MM.1S (cell line): ENCODE measurements at regions not wholly inside any gene's neighbourhood (a gene's known extent, or its start where the extent isn't known, plus 50 kb on each side); places are given as distances from the start of the nearest gene placed in this dataset.

Source experiments
- DNase-seq: peaks from one replicate; pipeline ENCODE4 v3.0.0-alpha.2; 2015
- H2AFZ ChIP-seq: fragments of 300-600 bp; sonication (generic); 2 replicates; pipeline ENCODE4 v1.6.0; 2016; ENCODE audit warnings: antibody characterized with exemption, low read length
- H3F3A ChIP-seq: fragments of 300-600 bp; sonication (generic); 2 replicates; pipeline ENCODE4 v1.6.1; 2016; ENCODE audit warnings: mild to moderate bottlenecking, antibody characterized with exemption, low read length, moderate library complexity, mixed read lengths; ENCODE audit not compliant: insufficient read depth
- H3K27ac ChIP-seq: fragments of 300-600 bp; sonication (generic); 2 replicates; pipeline ENCODE4 v1.5.1; 2016; ENCODE audit warnings: mild to moderate bottlenecking, low read length
- H3K27me3 ChIP-seq: fragments of 300-600 bp; sonication (generic); replicated peaks from 2 replicates; pipeline ENCODE4 v1.6.0; 2016; ENCODE audit warnings: low read length; ENCODE audit not compliant: insufficient read depth
- H3K36me3 ChIP-seq: fragments of 300-600 bp; sonication (generic); replicated peaks from 2 replicates; pipeline ENCODE4 v1.6.1; 2016; ENCODE audit warnings: mild to moderate bottlenecking, low read length, mixed read lengths; ENCODE audit not compliant: insufficient read depth
- H3K4me1 ChIP-seq: fragments of 300-600 bp; sonication (generic); 2 replicates; pipeline ENCODE4 v1.6.1; 2016; ENCODE audit warnings: low read length, mixed read lengths
- H3K4me2 ChIP-seq: fragments of 300-600 bp; sonication (generic); 2 replicates; pipeline ENCODE4 v1.6.0; 2016; ENCODE audit warnings: low read depth, low read length
- H3K4me3 ChIP-seq: fragments of 300-600 bp; sonication (generic); 2 replicates; pipeline ENCODE4 v1.5.1; 2016; ENCODE audit warnings: low read length, mixed read lengths
- H3K79me2 ChIP-seq: fragments of 300-600 bp; sonication (generic); 2 replicates; pipeline ENCODE4 v1.6.1; 2016; ENCODE audit warnings: mixed run types, low read length, mixed read lengths
- H3K9ac ChIP-seq: fragments of 300-600 bp; sonication (generic); 2 replicates; pipeline ENCODE4 v1.6.1; 2016; ENCODE audit warnings: low read length, mixed read lengths
- H3K9me2 ChIP-seq: fragments of 300-600 bp; sonication (generic); replicated peaks from 2 replicates; pipeline ENCODE4 v1.6.1; 2016; ENCODE audit warnings: mild to moderate bottlenecking, low read length, mixed read lengths; ENCODE audit not compliant: insufficient read depth
- H3K9me3 ChIP-seq: fragments of 300-600 bp; sonication (generic); replicated peaks from 2 replicates; pipeline ENCODE4 v1.6.1; 2016; ENCODE audit warnings: mild to moderate bottlenecking, low read length, mixed read lengths; ENCODE audit not compliant: insufficient read depth
- H4K20me1 ChIP-seq: fragments of 300-600 bp; sonication (generic); 2 replicates; pipeline ENCODE4 v1.6.1; 2016; ENCODE audit warnings: mild to moderate bottlenecking, low read length, moderate library complexity, mixed read lengths; ENCODE audit not compliant: insufficient read depth
- CTCF ChIP-seq: fragments of 300-600 bp; sonication (generic); IDR thresholded peaks from 2 replicates; pipeline ENCODE4 v1.5.1; 2016; ENCODE audit warnings: antibody characterized with exemption, low read length, mixed read lengths
- EZH2 ChIP-seq: fragments of 300-600 bp; sonication (generic); optimal IDR thresholded peaks from 2 replicates; pipeline ENCODE3; 2017; ENCODE audit warnings: low read depth, mild to moderate bottlenecking, antibody characterized with exemption, low read length, mixed read lengths
- EZH2phosphoT487 ChIP-seq: fragments of 300-600 bp; sonication (generic); IDR thresholded peaks from 2 replicates; pipeline ENCODE4 v1.6.1; 2018; ENCODE audit warnings: antibody characterized with exemption, low read length

GRCh38 chr9:130768891-130769403 is 66.1 kb upstream of the ABL1 start:
- Histone ChIP-seq H3K9me2 (no peaks in the 10 kb centered on the region), H3K4me2 (no peak overlapping the region), H3F3A (no peaks in the 10 kb centered on the region), H3K4me3 (no peak overlapping the region), H3K36me3 (no peaks in the 10 kb centered on the region), H4K20me1 (no peaks in the 10 kb centered on the region), H3K4me1 (no peaks in the 10 kb centered on the region), H3K79me2 (0 out of 2 replicates have a peak, but pooled peaks cover 4% of the 10 kb centered on the region), H3K9ac (no peak overlapping the region), H3K27me3 (no peaks in the 10 kb centered on the region), H2AFZ (no peak overlapping the region), H3K9me3 (no peaks in the 10 kb centered on the region), H3K27ac (no peak overlapping the region)
- TF ChIP-seq EZH2phosphoT487 (no peak), CTCF (no peak), EZH2 (no peak)
- DNase-seq, result no peak

- no peak for DNase-seq
- no peaks in the 10 kb centered on the region for H3K4me1 ChIP-seq
- no peak overlapping the region for H3K9ac ChIP-seq
- H3K36me3 ChIP-seq, result no peaks in the 10 kb centered on the region
- H3F3A ChIP-seq, result no peaks in the 10 kb centered on the region
- H2AFZ ChIP-seq, result no peak overlapping the region
- no peaks in the 10 kb centered on the region for H4K20me1 ChIP-seq
- TF ChIP-seq EZH2, result no peak
- TF ChIP-seq EZH2phosphoT487, result no peak
- no peak for TF ChIP-seq CTCF
- no peak overlapping the region for H3K27ac ChIP-seq
- H3K79me2 ChIP-seq, result 0 out of 2 replicates have a peak, but pooled peaks cover 4% of the 10 kb centered on the region
- H3K27me3 ChIP-seq, result no peaks in the 10 kb centered on the region
- no peak overlapping the region for H3K4me3 ChIP-seq
- H3K9me3 ChIP-seq, result no peaks in the 10 kb centered on the region
- H3K9me2 ChIP-seq, result no peaks in the 10 kb centered on the region
- H3K4me2 ChIP-seq, result no peak overlapping the region
Measured at GRCh38 chr9:130770093-130770492, 65.0 kb upstream of the ABL1 start.

- H3K9me2 ChIP-seq, result no peaks in the 10 kb centered on the region
- no peak overlapping the region for H3K27ac ChIP-seq
- H4K20me1 ChIP-seq, result no peaks in the 10 kb centered on the region
- no peak overlapping the region for H2AFZ ChIP-seq
- no peak overlapping the region for H3K4me2 ChIP-seq
- TF ChIP-seq EZH2phosphoT487 (no peak), CTCF (peak; percentile 63)
- H3K9ac ChIP-seq, result no peak overlapping the region
- no peaks in the 10 kb centered on the region for H3K9me3 ChIP-seq
- no peak overlapping the region for H3K4me3 ChIP-seq
- H3K4me1 ChIP-seq, result no peaks in the 10 kb centered on the region
- H3K27me3 ChIP-seq, result no peaks in the 10 kb centered on the region
- no peaks in the 10 kb centered on the region for H3F3A ChIP-seq
- no peaks in the 10 kb centered on the region for H3K36me3 ChIP-seq
- no peaks in the 10 kb centered on the region for H3K79me2 ChIP-seq
- peak; percentile 35 for DNase-seq
Measured at GRCh38 chr9:130770679-130771442, 64.2 kb upstream of the ABL1 start.
